T follicular helper cell (primary cell): ENCODE measurements at regions not wholly inside any gene's neighbourhood (a gene's known extent, or its start where the extent isn't known, plus 50 kb on each side); places are given as distances from the start of the nearest gene placed in this dataset.

Experiments
- DNase-seq: peaks from one replicate; pipeline ENCODE4 v3.0.0-alpha.2; 2020; ENCODE audit warnings: low read depth

GRCh38 chr5:124839371-124839998, 93.0 kb upstream of the ZNF608 start:
- no peak for DNase-seq

GRCh38 chr5:124841829-124842712, 95.6 kb upstream of the ZNF608 start:
- no peak for DNase-seq

- DNase-seq, result no peak
These were observed 96.5 kb upstream of the ZNF608 start for GRCh38 chr5:124842725-124843595.

GRCh38 chr5:124843596-124843899, 97.1 kb upstream of the ZNF608 start:
- no peak for DNase-seq

- DNase-seq, result no peak
These were observed 98.0 kb upstream of the ZNF608 start for GRCh38 chr5:124844371-124844920.

GRCh38 chr5:124847907-124848306, 101.5 kb upstream of the ZNF608 start:
- DNase-seq, result no peak

GRCh38 chr5:124849774-124850173, 103.3 kb upstream of the ZNF608 start:
- no peak for DNase-seq

- DNase-seq, result no peak
These were observed 110.3 kb upstream of the ZNF608 start for GRCh38 chr5:124856726-124857125.

GRCh38 chr5:124858612-124859011, 112.2 kb upstream of the ZNF608 start:
- no peak for DNase-seq

- DNase-seq, result no peak
These were observed 112.6 kb upstream of the ZNF608 start for GRCh38 chr5:124859027-124859426.

GRCh38 chr5:124859556-124860290, 113.3 kb upstream of the ZNF608 start:
- DNase-seq, result no peak

- no peak for DNase-seq
These were observed 113.8 kb upstream of the ZNF608 start for GRCh38 chr5:124860291-124860655.

- no peak for DNase-seq
These were observed 118.6 kb upstream of the ZNF608 start for GRCh38 chr5:124865066-124865465.

GRCh38 chr5:124865603-124866354, 119.3 kb upstream of the ZNF608 start:
- DNase-seq, result no peak

- DNase-seq, result no peak
These were observed 120.1 kb upstream of the ZNF608 start for GRCh38 chr5:124866355-124867136.

- no peak for DNase-seq
These were observed 120.8 kb upstream of the ZNF608 start for GRCh38 chr5:124867137-124867704.

GRCh38 chr5:124868676-124869075, 122.2 kb upstream of the ZNF608 start:
- no peak for DNase-seq

- no peak for DNase-seq
These were observed 123.1 kb upstream of the ZNF608 start for GRCh38 chr5:124869426-124870033.

- DNase-seq, result no peak
These were observed 123.6 kb upstream of the ZNF608 start for GRCh38 chr5:124870070-124870469.
